GM18511 (cell line): ENCODE measurements at regions not wholly inside any gene's neighbourhood (a gene's known extent, or its start where the extent isn't known, plus 50 kb on each side); places are given as distances from the start of the nearest gene placed in this dataset.

ENCODE experiments used
- ATAC-seq: cut with Tn5 transposase; IDR thresholded peaks from one replicate; pipeline ENCODE4 v1.9.1; 2021; ENCODE audit warnings: mild to moderate bottlenecking, moderate library complexity; ENCODE audit not compliant: unreplicated experiment

- no peak for ATAC-seq
Measured at GRCh38 chr7:25279705-25280104, 51.4 kb upstream of the NPVF start.

- no peak for ATAC-seq
Measured at GRCh38 chr7:25280181-25280580, 51.9 kb upstream of the NPVF start.

GRCh38 chr7:25282194-25282593 is 53.9 kb upstream of the NPVF start:
- no peak for ATAC-seq

- no peak for ATAC-seq
Measured at GRCh38 chr7:25286756-25287155, 58.5 kb upstream of the NPVF start.

GRCh38 chr7:25287291-25287690 is 59.0 kb upstream of the NPVF start:
- no peak for ATAC-seq

GRCh38 chr7:25288556-25289307 is 60.4 kb upstream of the NPVF start:
- no peak for ATAC-seq

GRCh38 chr7:25289518-25289917 is 61.2 kb upstream of the NPVF start:
- ATAC-seq: no peak

GRCh38 chr7:25294624-25295023 is 66.3 kb upstream of the NPVF start:
- no peak for ATAC-seq

GRCh38 chr7:25295387-25295786 is 67.1 kb upstream of the NPVF start:
- no peak for ATAC-seq

- ATAC-seq: no peak
Measured at GRCh38 chr7:25296086-25296485, 67.8 kb upstream of the NPVF start.

GRCh38 chr7:25297278-25297677 is 69.0 kb upstream of the NPVF start:
- ATAC-seq: no peak

GRCh38 chr7:25303281-25304181 is 75.2 kb upstream of the NPVF start:
- ATAC-seq: no peak

- ATAC-seq: no peak
Measured at GRCh38 chr7:25304691-25305090, 76.4 kb upstream of the NPVF start.

GRCh38 chr7:25305831-25306230 is 77.5 kb upstream of the NPVF start:
- ATAC-seq: no peak

- no peak for ATAC-seq
Measured at GRCh38 chr7:25307624-25308023, 79.3 kb upstream of the NPVF start.

GRCh38 chr7:25308246-25308645 is 80.0 kb upstream of the NPVF start:
- ATAC-seq: no peak

GRCh38 chr7:25308906-25309705 is 80.8 kb upstream of the NPVF start:
- ATAC-seq: no peak

- no peak for ATAC-seq
Measured at GRCh38 chr7:25310896-25311295, 82.6 kb upstream of the NPVF start.

GRCh38 chr7:25311346-25311745 is 83.1 kb upstream of the NPVF start:
- no peak for ATAC-seq

GRCh38 chr7:25312968-25313367 is 84.7 kb upstream of the NPVF start:
- ATAC-seq: no peak

GRCh38 chr7:25313526-25313925 is 85.2 kb upstream of the NPVF start:
- ATAC-seq: no peak
